ENCODE measurements at regions not wholly inside any gene's neighbourhood (a gene's known extent, or its start where the extent isn't known, plus 50 kb on each side); places are given as distances from the start of the nearest gene placed in this dataset.

- TF ChIP-seq CTCF (IDR thresholded peaks at IDR 0.05), result no peak
- ChIA-PET POLR2A (no interaction called here), CTCF (no interaction called here)
- H3K27me3 Mint-ChIP-seq, result no peaks in the 10 kb centered on the region
- intact Hi-C loops (cut with DNase I, micrococcal nuclease), result no loop called here
- Histone ChIP-seq H3K27me3 (ENCODE audit: control insufficient read depth in 1 of 2, insufficient read depth in 2 of 2, low read length in 2 of 2) (no peaks in the 10 kb centered on the region), H3K4me1 (ENCODE audit: insufficient read depth, low read length) (no peaks in the 10 kb centered on the region), H3K4me3 (ENCODE audit: low read length) (no peak overlapping the region), H3K9me3 (ENCODE audit: control insufficient read depth in 1 of 2, insufficient read depth in 1 of 2, low read length in 2 of 2) (peaks cover 0 to 8% of the 10 kb centered on the region in 2 experiments), H3K36me3 (ENCODE audit: insufficient read depth, low read length) (no peaks in the 10 kb centered on the region), H3K27ac (ENCODE audit: low read depth in 1 of 2, low read length in 2 of 2) (no peak overlapping the region)
- H3K36me3 Mint-ChIP-seq (ENCODE audit: low read depth), result no peaks in the 10 kb centered on the region
- ATAC-seq (ENCODE audit: poor library complexity) (no peak), DNase-seq (no peak)
- no peak overlapping the region for H3K4me3 Mint-ChIP-seq
- H3K9me3 Mint-ChIP-seq, result peaks cover 11% of the 10 kb centered on the region
- H3K27ac Mint-ChIP-seq, result no peak overlapping the region
- no peaks in the 10 kb centered on the region for H3K4me1 Mint-ChIP-seq (ENCODE audit: low read depth)
Measured at GRCh38 chr12:102299731-102300130, 102.1 kb upstream of the PMCH start.

DNA sequence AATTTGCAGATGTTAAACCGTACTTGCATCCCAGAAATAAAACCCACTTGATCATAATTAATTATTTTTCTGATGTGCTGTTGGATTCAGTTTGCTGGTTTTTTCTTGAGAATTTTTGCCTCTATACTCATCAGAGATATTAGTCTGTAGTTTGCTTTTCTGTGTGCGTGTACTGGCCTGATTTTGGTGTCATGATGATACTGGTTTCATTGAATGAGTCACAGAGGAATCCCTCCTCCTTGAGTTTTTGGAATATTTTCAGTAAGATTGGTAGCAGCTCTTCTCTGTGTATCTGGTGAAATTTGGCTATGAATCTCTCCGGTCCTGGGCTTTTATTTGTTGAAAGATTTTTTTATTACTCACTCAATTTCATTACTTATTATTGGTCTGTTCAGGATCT lies 100.4 kb upstream of the PMCH start:
- Mint-ChIP-seq H3K4me1 (ENCODE audit: low read depth) (no peaks in the 10 kb centered on the region), H3K36me3 (ENCODE audit: low read depth) (no peaks in the 10 kb centered on the region), H3K9me3 (peaks cover 11% of the 10 kb centered on the region), H3K27me3 (no peaks in the 10 kb centered on the region), H3K27ac (no peak overlapping the region), H3K4me3 (no peak overlapping the region)
- DNase-seq, result no peak
- ChIA-PET POLR2A (no interaction called here), CTCF (interaction anchor here (1.0 kb wide), 1 partner anchor 12 kb away, joined by 3 read pairs; no protein-coding TSS in a partner anchor)
- Histone ChIP-seq H3K27ac (ENCODE audit: low read depth in 1 of 2, low read length in 2 of 2) (no peak overlapping the region), H3K4me1 (ENCODE audit: insufficient read depth, low read length) (no peaks in the 10 kb centered on the region), H3K27me3 (ENCODE audit: control insufficient read depth in 1 of 2, insufficient read depth in 2 of 2, low read length in 2 of 2) (no peaks in the 10 kb centered on the region), H3K36me3 (ENCODE audit: insufficient read depth, low read length) (no peaks in the 10 kb centered on the region), H3K9me3 (ENCODE audit: control insufficient read depth in 1 of 2, insufficient read depth in 1 of 2, low read length in 2 of 2) (peaks cover 0 to 8% of the 10 kb centered on the region in 2 experiments), H3K4me3 (ENCODE audit: low read length) (no peak overlapping the region)
- intact Hi-C loops (cut with DNase I, micrococcal nuclease), result no loop called here
- ATAC-seq (ENCODE audit: poor library complexity), result no peak
- TF ChIP-seq CTCF (IDR thresholded peaks at IDR 0.05), result no peak

- Mint-ChIP-seq H3K4me3 (no peak overlapping the region), H3K4me1 (ENCODE audit: low read depth) (no peaks in the 10 kb centered on the region), H3K27me3 (no peaks in the 10 kb centered on the region), H3K36me3 (ENCODE audit: low read depth) (no peaks in the 10 kb centered on the region), H3K9me3 (peaks cover 9% of the 10 kb centered on the region), H3K27ac (no peak overlapping the region)
- no peak for TF ChIP-seq CTCF (IDR thresholded peaks at IDR 0.05)
- no peak overlapping the region for H3K27ac ChIP-seq (ENCODE audit: low read depth in 1 of 2, low read length in 2 of 2)
- no peaks in the 10 kb centered on the region for H3K36me3 ChIP-seq (ENCODE audit: insufficient read depth, low read length)
- DNase-seq (no peak), ATAC-seq (ENCODE audit: poor library complexity) (no peak)
- CTCF ChIA-PET, result no interaction called here
- no peaks in the 10 kb centered on the region for H3K27me3 ChIP-seq (ENCODE audit: control insufficient read depth in 1 of 2, insufficient read depth in 2 of 2, low read length in 2 of 2)
- H3K4me3 ChIP-seq (ENCODE audit: low read length), result no peak overlapping the region
- peaks cover under 1 to 8% of the 10 kb centered on the region in 2 experiments for H3K9me3 ChIP-seq (ENCODE audit: control insufficient read depth in 1 of 2, insufficient read depth in 1 of 2, low read length in 2 of 2)
- POLR2A ChIA-PET, result no interaction called here
- H3K4me1 ChIP-seq (ENCODE audit: insufficient read depth, low read length), result no peaks in the 10 kb centered on the region
- intact Hi-C loops (cut with DNase I, micrococcal nuclease), result no loop called here
Measured at GRCh38 chr12:102297412-102297811, 99.8 kb upstream of the PMCH start.
